DND-41 (cell line): ENCODE measurements at regions not wholly inside any gene's neighbourhood (a gene's known extent, or its start where the extent isn't known, plus 50 kb on each side); places are given as distances from the start of the nearest gene placed in this dataset.

Source experiments
- EZH2 ChIP-seq: IDR thresholded peaks from 3 replicates; pipeline ENCODE4 v1.6.1; 2012; ENCODE audit warnings: borderline replicate concordance, low read depth, mild to moderate bottlenecking, moderate library complexity, low read length, inconsistent platforms; ENCODE audit not compliant: severe bottlenecking
- TF ChIP-seq, protein P1 (sequence below): IDR thresholded peaks from 2 replicates; pipeline ENCODE4 v1.5.1; 2012; ENCODE audit warnings: borderline replicate concordance, low read length, moderate library complexity, mild to moderate bottlenecking; ENCODE audit not compliant: poor library complexity, severe bottlenecking; ENCODE audit errors: extremely low read depth

- TF ChIP-seq, protein P1, sequence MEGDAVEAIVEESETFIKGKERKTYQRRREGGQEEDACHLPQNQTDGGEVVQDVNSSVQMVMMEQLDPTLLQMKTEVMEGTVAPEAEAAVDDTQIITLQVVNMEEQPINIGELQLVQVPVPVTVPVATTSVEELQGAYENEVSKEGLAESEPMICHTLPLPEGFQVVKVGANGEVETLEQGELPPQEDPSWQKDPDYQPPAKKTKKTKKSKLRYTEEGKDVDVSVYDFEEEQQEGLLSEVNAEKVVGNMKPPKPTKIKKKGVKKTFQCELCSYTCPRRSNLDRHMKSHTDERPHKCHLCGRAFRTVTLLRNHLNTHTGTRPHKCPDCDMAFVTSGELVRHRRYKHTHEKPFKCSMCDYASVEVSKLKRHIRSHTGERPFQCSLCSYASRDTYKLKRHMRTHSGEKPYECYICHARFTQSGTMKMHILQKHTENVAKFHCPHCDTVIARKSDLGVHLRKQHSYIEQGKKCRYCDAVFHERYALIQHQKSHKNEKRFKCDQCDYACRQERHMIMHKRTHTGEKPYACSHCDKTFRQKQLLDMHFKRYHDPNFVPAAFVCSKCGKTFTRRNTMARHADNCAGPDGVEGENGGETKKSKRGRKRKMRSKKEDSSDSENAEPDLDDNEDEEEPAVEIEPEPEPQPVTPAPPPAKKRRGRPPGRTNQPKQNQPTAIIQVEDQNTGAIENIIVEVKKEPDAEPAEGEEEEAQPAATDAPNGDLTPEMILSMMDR, result no peak
- TF ChIP-seq EZH2, result no peak
Observed at GRCh38 chr18:27411911-27412310, 226.8 kb upstream of the CHST9 start.
